ENCODE measurements at regions not wholly inside any gene's neighbourhood (a gene's known extent, or its start where the extent isn't known, plus 50 kb on each side); places are given as distances from the start of the nearest gene placed in this dataset.

GRCh38 chr9:102038006-102038405 is 299.6 kb upstream of the GRIN3A start:
- no peaks in the 10 kb centered on the region for H3K9me3 Mint-ChIP-seq (ENCODE audit: insufficient read depth)
- no peaks in the 10 kb centered on the region for H3K36me3 ChIP-seq (replicated peaks in 1 of 2; ENCODE audit: control extremely low read depth in 1 of 2, control insufficient read depth in 1 of 2, extremely low read depth in 1 of 2, insufficient read depth in 2 of 2, low read length in 1 of 2)
- no peak for DNase-seq
- H3K4me1 Mint-ChIP-seq: no peaks in the 10 kb centered on the region
- H4K20me1 ChIP-seq (ENCODE audit: control insufficient read depth, insufficient read depth, low read length, poor library complexity, severe bottlenecking): no peaks in the 10 kb centered on the region
- TF ChIP-seq EZH2 (IDR thresholded peaks at IDR 0.05; ENCODE audit: borderline replicate concordance, insufficient read depth, low read depth, low read length, poor library complexity, severe bottlenecking) (no peak), CTCF (IDR thresholded peaks at IDR 0.05) (no peak)
- ChIA-PET CTCF (no interaction called here), POLR2A (no interaction called here)
- H3K4me3 Mint-ChIP-seq: no peak overlapping the region
- no peaks in the 10 kb centered on the region for H3K9me3 ChIP-seq (ENCODE audit: control extremely low read depth in 1 of 3, control insufficient read depth in 2 of 3, insufficient read depth in 1 of 3, low read length in 2 of 3)
- no peak overlapping the region for H2AFZ ChIP-seq (ENCODE audit: insufficient read depth, low read depth, low read length, poor library complexity, severe bottlenecking)
- H3K9ac ChIP-seq (ENCODE audit: low read length): no peak overlapping the region
- no peaks in the 10 kb centered on the region for H3K27me3 ChIP-seq (replicated peaks in 1 of 4; ENCODE audit: control extremely low read depth in 1 of 4, control insufficient read depth in 3 of 4, insufficient read depth in 4 of 4, low read length in 3 of 4)
- H3K4me2 ChIP-seq (replicated peaks; ENCODE audit: low read depth, low read length, poor library complexity, severe bottlenecking): no peak overlapping the region
- no peaks in the 10 kb centered on the region for H3K79me2 ChIP-seq (ENCODE audit: control insufficient read depth, insufficient read depth, low read length)
- no peak overlapping the region for H3K4me3 ChIP-seq (ENCODE audit: control extremely low read depth in 1 of 5, extremely low read depth in 1 of 5, insufficient read depth in 1 of 5, low read depth in 2 of 5, low read length in 4 of 5)
- no peak for ATAC-seq (ENCODE audit: low read depth)
- intact Hi-C loops (cut with micrococcal nuclease): no loop called here
- no peak overlapping the region for H3K27ac Mint-ChIP-seq
- no CpG with 5 or more reads among the region's 1 CpG for WGBS (ENCODE audit: insufficient coverage)
- H3K27me3 Mint-ChIP-seq: no peaks in the 10 kb centered on the region
- no peaks in the 10 kb centered on the region for H3K4me1 ChIP-seq (ENCODE audit: control insufficient read depth in 2 of 2, insufficient read depth in 2 of 2, low read length in 2 of 2)
- H3K27ac ChIP-seq (ENCODE audit: low read length in 2 of 2): no peak overlapping the region

GRCh38 chr9:102035929-102036328 is 297.5 kb upstream of the GRIN3A start:
- intact Hi-C loops (cut with micrococcal nuclease): no loop called here
- DNase-seq (no peak), ATAC-seq (ENCODE audit: low read depth) (no peak)
- Histone ChIP-seq H3K4me2 (replicated peaks; ENCODE audit: low read depth, low read length, poor library complexity, severe bottlenecking) (no peak overlapping the region), H3K4me3 (ENCODE audit: control extremely low read depth in 1 of 5, extremely low read depth in 1 of 5, insufficient read depth in 1 of 5, low read depth in 2 of 5, low read length in 4 of 5) (no peak overlapping the region), H3K9me3 (ENCODE audit: control extremely low read depth in 1 of 3, control insufficient read depth in 2 of 3, insufficient read depth in 1 of 3, low read length in 2 of 3) (no peaks in the 10 kb centered on the region), H3K27ac (ENCODE audit: low read length in 2 of 2) (no peak overlapping the region), H3K9ac (ENCODE audit: low read length) (no peak overlapping the region), H3K27me3 (replicated peaks in 1 of 4; ENCODE audit: control extremely low read depth in 1 of 4, control insufficient read depth in 3 of 4, insufficient read depth in 4 of 4, low read length in 3 of 4) (no peaks in the 10 kb centered on the region), H2AFZ (ENCODE audit: insufficient read depth, low read depth, low read length, poor library complexity, severe bottlenecking) (no peak overlapping the region), H4K20me1 (ENCODE audit: control insufficient read depth, insufficient read depth, low read length, poor library complexity, severe bottlenecking) (no peaks in the 10 kb centered on the region), H3K79me2 (ENCODE audit: control insufficient read depth, insufficient read depth, low read length) (no peaks in the 10 kb centered on the region), H3K4me1 (ENCODE audit: control insufficient read depth in 2 of 2, insufficient read depth in 2 of 2, low read length in 2 of 2) (no peaks in the 10 kb centered on the region), H3K36me3 (replicated peaks in 1 of 2; ENCODE audit: control extremely low read depth in 1 of 2, control insufficient read depth in 1 of 2, extremely low read depth in 1 of 2, insufficient read depth in 2 of 2, low read length in 1 of 2) (no peaks in the 10 kb centered on the region)
- TF ChIP-seq EZH2 (IDR thresholded peaks at IDR 0.05; ENCODE audit: borderline replicate concordance, insufficient read depth, low read depth, low read length, poor library complexity, severe bottlenecking) (no peak), CTCF (IDR thresholded peaks at IDR 0.05) (no peak)
- no peaks in the 10 kb centered on the region for H3K9me3 Mint-ChIP-seq (ENCODE audit: insufficient read depth)
- no peaks in the 10 kb centered on the region for H3K4me1 Mint-ChIP-seq
- POLR2A ChIA-PET: no interaction called here
- CTCF ChIA-PET: no interaction called here
- no peak overlapping the region for H3K27ac Mint-ChIP-seq
- H3K27me3 Mint-ChIP-seq: no peaks in the 10 kb centered on the region
- no peak overlapping the region for H3K4me3 Mint-ChIP-seq

All from B cell (primary cell).